ENCODE measurements at regions not wholly inside any gene's neighbourhood (a gene's known extent, or its start where the extent isn't known, plus 50 kb on each side); places are given as distances from the start of the nearest gene placed in this dataset.

GRCh38 chr6:165717732-165718465 lies 54.9 kb upstream of the PDE10A start:
- no peak for ATAC-seq (ENCODE audit: insufficient read depth, low read depth)
- H3K79me2 ChIP-seq (ENCODE audit: insufficient read depth, low read length) = no peaks in the 10 kb centered on the region
- H3K4me2 ChIP-seq (ENCODE audit: insufficient read depth, low read length) = no peak overlapping the region
- DNase-seq = no peak
- TF ChIP-seq CTCF (IDR thresholded peaks at IDR 0.05; ENCODE audit: borderline replicate concordance, extremely low read depth, low read length, poor library complexity, severe bottlenecking) (no peak), EZH2 (IDR thresholded peaks at IDR 0.05; ENCODE audit: borderline replicate concordance, low read depth, low read length, severe bottlenecking) (no peak)
- H3K9ac ChIP-seq (ENCODE audit: low read depth, low read length) = no peak overlapping the region
- no peaks in the 10 kb centered on the region for H3K36me3 ChIP-seq (ENCODE audit: insufficient read depth, low read length)
- H4K20me1 ChIP-seq (ENCODE audit: insufficient read depth, low read length) = no peaks in the 10 kb centered on the region
- peaks cover 3% of the 10 kb centered on the region; the same call in 1 of the 2 replicates for H3K4me1 ChIP-seq (ENCODE audit: insufficient read depth, low read length)
- no peak overlapping the region for H3K27ac ChIP-seq (ENCODE audit: low read length)
- H3K27me3 ChIP-seq (ENCODE audit: insufficient read depth, low read length, poor library complexity) = no peaks in the 10 kb centered on the region
- H3K9me3 ChIP-seq (ENCODE audit: insufficient read depth, low read length, severe bottlenecking) = no peaks in the 10 kb centered on the region
- no peak overlapping the region for H3K4me3 ChIP-seq (ENCODE audit: low read depth in 1 of 2, low read length in 2 of 2)
- H2AFZ ChIP-seq (ENCODE audit: low read depth, low read length) = no peak overlapping the region

- Histone ChIP-seq H2AFZ (ENCODE audit: low read depth, low read length) (no peak overlapping the region), H3K4me3 (ENCODE audit: low read depth in 1 of 2, low read length in 2 of 2) (no peak overlapping the region), H3K9ac (ENCODE audit: low read depth, low read length) (no peak overlapping the region), H4K20me1 (ENCODE audit: insufficient read depth, low read length) (no peaks in the 10 kb centered on the region), H3K27ac (ENCODE audit: low read length) (no peak overlapping the region), H3K9me3 (ENCODE audit: insufficient read depth, low read length, severe bottlenecking) (no peaks in the 10 kb centered on the region), H3K36me3 (ENCODE audit: insufficient read depth, low read length) (no peaks in the 10 kb centered on the region), H3K27me3 (ENCODE audit: insufficient read depth, low read length, poor library complexity) (no peaks in the 10 kb centered on the region), H3K4me1 (ENCODE audit: insufficient read depth, low read length) (peaks cover 3% of the 10 kb centered on the region; the same call in 1 of the 2 replicates), H3K4me2 (ENCODE audit: insufficient read depth, low read length) (no peak overlapping the region), H3K79me2 (ENCODE audit: insufficient read depth, low read length) (no peaks in the 10 kb centered on the region)
- TF ChIP-seq CTCF (IDR thresholded peaks at IDR 0.05; ENCODE audit: borderline replicate concordance, extremely low read depth, low read length, poor library complexity, severe bottlenecking) = no peak
- TF ChIP-seq EZH2 (IDR thresholded peaks at IDR 0.05; ENCODE audit: borderline replicate concordance, low read depth, low read length, severe bottlenecking) = no peak
- ATAC-seq (ENCODE audit: insufficient read depth, low read depth) = no peak
- DNase-seq = no peak
Observed at GRCh38 chr6:165716886-165717285, 53.8 kb upstream of the PDE10A start.

GRCh38 chr6:165715428-165715827 lies 52.4 kb upstream of the PDE10A start:
- Histone ChIP-seq H3K27me3 (ENCODE audit: insufficient read depth, low read length, poor library complexity) (no peaks in the 10 kb centered on the region), H3K9ac (ENCODE audit: low read depth, low read length) (no peak overlapping the region), H3K36me3 (ENCODE audit: insufficient read depth, low read length) (no peaks in the 10 kb centered on the region), H3K27ac (ENCODE audit: low read length) (no peak overlapping the region), H3K9me3 (ENCODE audit: insufficient read depth, low read length, severe bottlenecking) (no peaks in the 10 kb centered on the region), H3K4me1 (ENCODE audit: insufficient read depth, low read length) (peaks cover 3% of the 10 kb centered on the region; the same call in 1 of the 2 replicates), H2AFZ (ENCODE audit: low read depth, low read length) (no peak overlapping the region), H4K20me1 (ENCODE audit: insufficient read depth, low read length) (no peaks in the 10 kb centered on the region), H3K79me2 (ENCODE audit: insufficient read depth, low read length) (no peaks in the 10 kb centered on the region), H3K4me3 (ENCODE audit: low read depth in 1 of 2, low read length in 2 of 2) (no peak overlapping the region), H3K4me2 (ENCODE audit: insufficient read depth, low read length) (no peak overlapping the region)
- ATAC-seq (ENCODE audit: insufficient read depth, low read depth) (no peak), DNase-seq (no peak)
- TF ChIP-seq EZH2 (IDR thresholded peaks at IDR 0.05; ENCODE audit: borderline replicate concordance, low read depth, low read length, severe bottlenecking) (no peak), CTCF (IDR thresholded peaks at IDR 0.05; ENCODE audit: borderline replicate concordance, extremely low read depth, low read length, poor library complexity, severe bottlenecking) (no peak)

All from DND-41 (cell line).